ENCODE measurements at regions not wholly inside any gene's neighbourhood (a gene's known extent, or its start where the extent isn't known, plus 50 kb on each side); places are given as distances from the start of the nearest gene placed in this dataset.

DNA sequence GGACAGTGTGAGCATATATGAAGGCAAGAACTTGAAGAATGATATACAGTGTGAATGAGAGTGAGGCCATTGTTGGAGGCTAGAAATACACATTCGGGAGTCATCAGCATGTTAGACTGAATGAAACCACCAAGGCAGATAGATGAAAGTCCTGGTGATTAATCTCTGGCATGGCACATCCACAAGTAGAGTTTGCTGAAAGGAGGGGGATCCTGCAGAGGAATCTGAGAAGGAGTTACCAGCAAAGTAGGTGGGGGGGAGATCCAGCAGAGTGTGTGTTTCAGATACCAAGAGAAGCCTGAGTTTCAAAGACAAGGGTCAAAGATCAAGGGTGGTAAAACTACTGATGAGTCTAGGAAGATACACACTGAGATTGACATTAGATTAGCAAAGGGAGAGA, 426.7 kb upstream of the DCN start:
- DNase-seq = no peak

DNA sequence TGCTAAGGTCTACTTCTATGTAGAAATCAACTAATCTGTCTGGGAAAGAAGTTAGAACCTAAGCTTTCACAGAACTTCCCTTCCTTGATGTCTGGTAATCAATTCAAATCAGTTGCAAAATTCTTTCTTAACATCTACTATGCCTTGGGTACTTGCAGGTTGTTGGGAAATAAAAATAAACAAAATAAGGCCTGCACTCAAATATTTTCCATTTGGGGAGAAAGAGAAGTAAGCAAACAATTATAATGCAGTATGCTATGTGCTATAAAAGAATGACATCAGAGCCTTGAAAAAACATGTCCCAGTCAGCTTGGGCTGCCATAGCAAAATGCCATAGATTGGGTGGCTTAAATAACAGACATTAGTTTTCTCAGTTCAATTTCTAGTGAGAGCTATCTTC, 425.9 kb upstream of the DCN start:
- DNase-seq = no peak

DNA sequence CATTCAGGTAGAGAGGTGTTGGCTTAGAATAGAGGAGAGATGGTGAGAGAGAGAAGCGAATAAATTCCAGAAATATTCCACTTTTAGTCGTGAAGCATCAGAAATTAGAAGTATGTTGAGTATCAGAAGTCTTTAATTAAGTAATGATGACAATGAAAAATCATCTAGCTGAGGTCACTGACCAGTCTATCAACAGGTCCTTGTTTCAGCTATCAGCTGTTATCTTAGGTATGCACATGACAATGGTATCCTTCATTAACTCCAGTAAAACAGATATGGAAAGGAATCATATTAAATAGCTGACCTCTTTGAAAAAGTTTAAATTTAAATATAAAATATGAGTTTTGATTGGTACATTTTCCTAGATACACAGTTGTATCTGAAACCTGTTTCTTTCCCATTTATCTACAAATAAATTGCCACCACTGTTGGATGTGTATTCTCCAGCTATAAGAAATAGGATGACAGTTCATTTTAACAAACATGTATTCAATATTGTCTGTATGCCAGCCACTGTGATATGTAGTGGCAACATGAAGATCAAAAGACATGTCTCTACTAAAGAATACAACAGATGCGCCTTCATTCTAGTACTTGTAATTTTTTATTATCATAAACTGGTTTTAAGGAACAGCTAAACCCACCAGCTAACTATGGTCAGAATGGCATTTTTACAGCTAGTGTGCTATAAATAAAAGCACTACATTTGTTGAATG, 424.2 kb upstream of the DCN start:
- DNase-seq = no peak

DNA sequence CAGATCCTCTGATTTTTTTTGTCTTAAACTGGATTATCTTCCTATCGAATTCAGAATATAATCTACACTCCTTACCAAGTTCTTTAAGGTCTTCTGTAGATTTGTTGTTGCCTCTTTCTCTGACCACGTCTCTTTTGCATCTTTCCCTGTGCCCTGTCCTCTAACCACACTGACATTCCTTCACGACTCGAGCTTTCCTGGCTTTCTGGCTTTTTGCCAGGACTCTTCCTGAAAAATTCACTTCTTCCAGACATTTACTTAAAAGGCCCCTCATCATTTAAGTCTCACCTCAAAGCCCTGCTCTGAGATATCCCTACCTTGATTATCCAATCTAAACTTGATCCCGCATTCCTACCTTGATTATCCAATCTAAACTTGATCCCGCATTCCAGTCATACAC, 422.3 kb upstream of the DCN start:
- no peak for DNase-seq

DNA sequence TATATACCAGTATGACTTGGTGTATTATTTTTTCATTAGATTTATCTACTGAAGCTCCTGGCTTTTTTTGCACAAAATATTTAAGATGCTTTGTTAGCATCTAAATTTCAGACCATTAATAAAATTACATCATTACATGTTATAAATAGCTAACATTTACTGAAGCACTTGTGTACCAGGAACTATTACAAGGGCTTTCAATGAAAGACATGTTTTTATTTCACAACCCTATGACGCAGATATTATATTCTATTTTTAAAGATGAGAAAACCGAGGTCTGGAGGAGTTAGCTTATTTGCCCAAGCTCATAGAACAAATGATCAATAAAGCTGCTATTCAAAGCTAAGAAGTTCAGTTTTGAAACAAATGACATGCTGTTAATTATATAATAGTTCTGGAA, 420.4 kb upstream of the DCN start:
- DNase-seq = no peak

DNA sequence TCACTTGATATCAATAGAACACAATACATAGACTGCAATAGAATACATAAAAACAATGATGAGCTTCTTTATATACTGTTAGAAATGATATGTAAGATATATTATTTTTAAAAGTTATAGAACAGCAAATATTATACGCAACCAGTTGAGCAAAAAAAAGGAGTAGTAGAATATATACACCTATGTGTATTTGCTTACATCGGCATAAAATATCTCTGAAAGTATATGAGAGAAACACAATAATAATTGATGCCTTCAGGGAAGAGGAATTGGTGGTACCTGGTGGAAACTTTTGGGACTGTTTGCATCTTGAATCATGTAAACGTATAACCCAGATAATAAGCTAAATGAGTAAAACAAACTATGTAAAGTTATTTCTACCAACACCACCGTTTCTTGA, 418.4 kb upstream of the DCN start:
- no peak for DNase-seq

DNA sequence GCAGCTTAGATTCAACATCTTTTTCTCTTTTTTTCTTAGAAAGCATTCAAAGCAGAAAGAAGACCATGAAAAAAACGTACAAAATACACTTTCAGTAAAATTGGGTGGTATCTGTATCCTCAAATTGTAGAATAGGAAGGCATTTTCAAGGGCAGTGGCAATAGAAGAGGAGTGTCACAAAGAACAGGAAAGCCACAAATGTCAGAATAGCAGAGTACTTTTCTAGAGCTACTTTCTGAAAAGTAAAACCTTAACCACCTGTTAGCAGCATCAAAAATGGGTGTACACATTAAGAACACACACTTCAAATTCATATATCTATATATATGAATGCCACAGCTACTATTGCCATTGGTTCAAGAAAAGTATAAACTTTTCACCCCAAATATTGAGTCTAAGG, 412.1 kb upstream of the DCN start:
- no peak for DNase-seq

DNA sequence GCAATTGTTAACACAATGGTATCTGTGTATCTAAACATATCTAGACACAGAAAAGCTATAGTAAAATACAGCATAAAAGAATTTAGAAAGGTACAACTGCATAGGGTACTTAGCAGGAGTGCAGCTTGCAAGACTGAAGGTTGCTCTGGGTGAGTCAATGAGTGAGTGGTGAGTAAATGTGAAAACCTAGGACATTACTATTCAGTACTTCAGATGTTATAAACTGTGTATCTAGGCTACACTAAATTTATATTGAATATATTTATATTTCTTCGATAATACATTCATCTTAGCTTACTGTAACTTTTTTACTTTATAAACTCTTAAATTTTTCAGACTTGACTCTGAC, 409.0 kb upstream of the DCN start:
- DNase-seq = no peak

DNA sequence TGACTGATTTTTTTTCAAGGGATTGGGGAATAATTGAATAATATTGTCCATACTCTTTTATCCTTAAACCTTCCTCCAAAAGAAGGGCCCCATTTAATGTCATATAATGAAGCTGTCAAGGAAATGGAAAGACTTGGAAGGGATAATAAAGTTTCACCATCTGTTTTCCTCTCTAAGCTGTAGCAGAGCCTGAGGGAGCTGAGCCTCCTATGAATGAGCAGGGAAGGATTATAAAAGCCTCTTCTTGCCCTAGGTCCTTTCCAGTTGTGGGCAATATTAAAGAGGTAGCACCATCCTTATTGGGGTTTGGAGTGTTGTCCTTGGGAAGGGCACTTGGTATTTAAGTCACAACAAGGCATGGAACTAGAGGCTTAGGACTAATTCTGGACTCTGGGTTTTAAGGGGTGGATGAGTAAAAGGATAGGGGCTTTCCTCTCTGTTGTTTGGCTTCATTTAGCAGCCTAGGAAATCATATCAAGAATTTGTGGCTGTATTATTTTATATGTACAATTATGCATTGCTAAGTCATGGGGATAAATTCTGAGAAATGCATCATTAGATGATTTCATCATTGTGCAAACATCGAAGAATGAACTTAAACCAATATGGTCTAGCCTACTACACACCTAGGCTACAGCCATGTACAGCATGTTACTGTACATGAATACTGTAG, 408.5 kb upstream of the DCN start:
- no peak for DNase-seq

DNA sequence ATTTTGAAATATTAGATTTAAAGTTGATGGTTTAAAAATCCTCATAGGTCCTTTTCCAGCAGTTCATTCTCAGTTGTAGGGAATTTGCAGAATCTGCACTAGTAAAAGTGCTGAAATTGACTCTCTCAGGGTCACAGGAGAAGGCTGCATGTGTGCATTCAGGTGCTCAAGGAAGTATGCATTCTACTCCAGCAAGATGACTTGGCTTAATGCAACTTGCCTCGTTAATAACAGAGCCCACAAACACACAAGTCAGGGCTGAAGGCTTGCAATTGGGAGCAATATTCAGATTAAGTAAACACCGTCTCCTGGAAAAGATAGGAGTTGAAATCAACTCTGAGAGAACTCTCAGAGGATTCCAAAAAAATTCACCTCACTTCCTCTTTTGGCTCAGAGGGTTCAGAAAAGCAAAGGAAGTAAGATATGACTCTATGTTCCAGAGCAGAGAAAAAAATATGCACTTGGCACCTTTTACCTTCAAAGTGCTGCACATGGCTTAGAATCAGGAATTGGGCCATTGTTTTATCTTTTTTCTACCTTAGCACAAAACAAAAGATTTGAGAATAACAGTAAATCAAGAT, 406.3 kb upstream of the DCN start:
- no peak for DNase-seq

DNA sequence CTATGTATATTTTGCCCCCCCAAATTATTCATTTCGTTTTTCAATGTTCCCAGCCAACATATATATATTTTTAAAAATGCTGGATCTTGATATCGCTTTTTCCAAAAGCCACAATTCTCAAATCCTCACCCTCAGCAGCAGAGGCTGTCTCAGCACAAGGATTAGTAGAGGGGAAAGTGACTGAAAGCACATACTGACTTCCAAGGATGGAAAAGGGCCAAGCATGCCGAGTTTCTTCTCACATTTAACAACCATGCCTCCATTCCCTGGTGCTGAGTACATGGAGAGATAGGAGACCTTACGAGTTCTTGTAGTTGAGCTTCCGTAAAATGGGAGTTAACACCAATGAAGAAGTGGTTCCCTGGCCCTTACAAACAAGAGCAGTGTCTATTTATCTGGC, 403.4 kb upstream of the DCN start:
- DNase-seq = no peak

DNA sequence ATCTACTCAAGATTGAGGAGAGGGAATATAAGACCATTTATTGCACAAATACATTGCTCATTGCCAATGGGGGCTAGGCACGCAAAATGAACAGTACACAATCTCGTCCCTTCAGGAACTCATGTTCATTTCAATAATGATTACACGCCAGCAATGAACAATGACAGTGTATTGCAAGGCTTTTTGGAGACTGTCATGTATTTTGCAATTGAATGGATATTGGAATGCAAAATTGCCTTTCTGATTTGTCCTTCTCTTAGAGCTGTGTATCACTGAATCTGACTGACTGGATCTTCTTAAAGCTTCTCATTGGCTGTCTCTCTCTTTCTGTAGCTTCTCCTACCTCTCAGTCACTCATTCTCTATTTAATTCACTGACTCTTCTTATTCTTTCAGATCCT, 400.2 kb upstream of the DCN start:
- DNase-seq = no peak

DNA sequence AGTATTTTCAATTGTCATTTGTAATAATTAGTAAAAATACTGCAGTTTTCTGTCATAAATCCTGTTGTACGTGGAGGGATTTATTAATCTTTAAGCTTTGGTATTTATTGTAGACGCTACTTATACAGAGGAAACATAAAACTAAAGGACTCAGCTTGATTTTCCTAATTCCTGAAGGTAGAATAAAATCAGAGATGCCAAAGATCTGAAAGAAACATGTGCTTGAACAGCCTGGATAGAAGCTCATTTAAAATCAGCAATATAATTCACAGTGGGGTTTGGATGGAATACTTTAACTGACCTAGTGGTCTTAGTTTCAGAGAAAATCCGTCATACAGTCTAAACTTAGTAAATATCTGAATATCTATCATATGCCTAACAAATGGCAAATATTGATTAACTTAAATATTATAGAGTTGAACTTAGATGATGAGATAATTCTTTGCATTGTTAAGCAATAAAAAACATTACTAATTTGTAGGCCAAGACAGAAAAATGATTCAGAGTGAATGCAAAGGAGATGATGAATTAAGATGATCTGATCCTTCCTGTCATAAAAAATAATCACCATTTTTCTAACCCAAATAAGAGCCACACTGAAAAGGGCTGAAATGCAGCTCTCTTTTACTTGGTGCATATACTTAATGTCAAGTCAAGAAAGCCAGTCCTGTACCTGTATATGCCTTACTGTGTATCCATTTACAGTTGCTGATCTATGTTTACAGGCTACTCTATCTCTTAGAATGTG, 397.1 kb upstream of the DCN start:
- no peak for DNase-seq

DNA sequence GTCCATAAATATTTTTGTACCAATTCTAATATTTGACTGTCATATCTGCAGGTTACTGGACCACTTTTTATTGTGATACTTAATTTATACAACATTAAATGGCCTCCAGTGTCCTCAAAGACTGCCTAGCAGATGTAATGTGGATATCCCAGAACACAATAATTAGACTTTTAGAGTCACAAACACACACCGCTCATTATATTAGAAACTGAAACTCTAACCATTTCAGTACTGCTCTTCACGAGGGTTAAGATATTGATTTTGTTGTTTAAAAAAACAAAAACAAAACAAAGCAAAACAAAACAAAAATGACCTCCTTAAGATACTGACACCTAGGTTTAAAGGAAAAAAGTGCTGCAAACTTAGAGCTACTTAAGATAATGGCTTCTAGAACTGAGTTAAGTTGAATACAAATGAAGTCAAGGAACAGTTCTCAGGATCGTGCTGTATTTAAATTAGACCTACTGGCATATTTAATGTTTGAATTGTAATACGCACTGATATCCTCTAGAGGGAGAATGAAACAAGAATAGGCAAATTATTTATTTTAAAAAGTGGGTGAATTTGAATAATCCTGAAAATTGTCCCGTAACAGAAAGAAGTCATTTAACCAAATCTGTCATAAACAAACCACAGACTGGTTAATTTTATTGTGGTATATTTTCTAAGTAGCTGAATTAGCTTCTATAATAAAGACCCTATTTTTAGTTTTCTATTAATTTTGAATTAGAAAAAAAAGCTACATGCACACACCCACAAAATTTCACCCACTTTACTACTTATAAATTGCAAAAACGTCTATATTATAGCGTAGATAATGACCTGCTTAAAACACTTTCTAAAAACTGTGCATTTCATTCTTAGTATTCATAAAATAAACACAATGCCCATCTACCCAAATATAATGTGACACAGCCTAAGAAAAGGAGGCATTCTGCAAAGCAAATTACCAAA, 395.2 kb upstream of the DCN start:
- no peak for DNase-seq

DNA sequence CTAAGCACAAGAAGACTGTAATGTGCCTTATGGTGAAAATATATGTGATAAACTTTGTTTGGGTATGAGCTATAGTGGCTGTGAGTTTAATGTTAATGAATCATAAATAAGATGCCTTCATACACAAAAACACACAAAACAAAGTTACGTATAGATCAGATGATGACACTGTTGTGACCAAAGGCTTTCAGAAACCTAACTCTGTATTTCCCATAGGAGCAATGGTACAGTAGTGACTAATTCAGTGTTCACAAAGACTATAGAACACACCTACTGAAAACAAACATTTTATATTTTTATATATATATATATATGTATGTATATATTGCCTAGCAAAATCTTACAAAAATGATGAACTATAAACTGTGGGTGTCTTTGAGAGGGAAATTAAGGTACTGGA, 393.8 kb upstream of the DCN start:
- no peak for DNase-seq

DNA sequence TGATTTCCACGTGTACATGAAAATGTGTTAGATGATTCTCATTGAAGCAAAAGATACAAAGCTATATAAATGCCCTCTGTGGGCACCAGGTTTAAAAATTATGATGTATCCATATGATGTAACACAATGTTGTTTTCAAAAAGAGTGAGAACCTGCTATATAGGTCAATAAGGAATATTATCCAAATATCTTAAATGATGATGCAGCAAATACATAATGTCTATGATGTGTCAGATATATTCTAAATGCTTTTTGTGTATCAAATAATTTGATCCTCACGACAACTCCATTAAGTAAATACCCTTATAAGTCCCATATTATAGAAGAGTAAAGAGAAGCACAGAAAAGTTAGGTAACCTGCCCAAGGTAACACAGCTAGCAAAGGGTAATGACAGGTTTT, 393.0 kb upstream of the DCN start:
- DNase-seq = no peak

DNA sequence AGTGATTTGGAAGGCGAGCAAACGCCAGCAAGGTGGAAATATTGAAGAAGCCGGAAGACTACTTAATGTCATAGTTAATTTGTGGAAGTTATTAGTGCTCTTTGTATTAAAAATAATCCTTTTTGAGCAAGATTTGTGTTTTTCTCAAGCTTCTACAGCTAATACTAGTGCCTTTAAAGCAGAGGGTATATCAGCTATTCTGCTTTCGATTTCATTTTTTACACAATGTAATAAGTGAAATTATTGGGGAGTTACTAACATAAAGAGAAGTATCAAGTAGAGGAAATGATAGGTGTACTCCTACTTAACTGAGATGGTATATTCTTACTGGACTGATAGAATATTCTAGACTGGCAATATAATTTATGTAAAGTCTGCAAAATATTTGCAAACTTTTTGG, 392.4 kb upstream of the DCN start:
- no peak for DNase-seq

DNA sequence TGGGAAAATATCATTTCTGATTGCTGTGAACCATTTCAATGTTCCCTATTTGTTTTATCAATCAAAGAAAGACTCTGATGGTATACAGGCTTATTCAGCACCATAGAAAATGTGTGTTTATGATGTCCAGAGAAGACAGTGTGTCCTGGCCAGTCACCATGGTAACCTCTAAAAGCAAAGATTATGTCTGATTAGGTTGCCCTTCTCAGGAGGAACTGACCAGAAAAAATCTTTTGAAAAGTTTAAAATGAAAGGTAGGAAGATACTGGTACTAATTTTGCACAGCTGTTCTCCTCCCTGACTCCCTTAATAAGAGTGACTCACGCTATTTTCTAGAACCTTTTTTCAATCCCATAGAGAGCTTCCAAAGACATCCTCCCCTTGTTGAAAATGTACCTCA, 391.8 kb upstream of the DCN start:
- no peak for DNase-seq

DNA sequence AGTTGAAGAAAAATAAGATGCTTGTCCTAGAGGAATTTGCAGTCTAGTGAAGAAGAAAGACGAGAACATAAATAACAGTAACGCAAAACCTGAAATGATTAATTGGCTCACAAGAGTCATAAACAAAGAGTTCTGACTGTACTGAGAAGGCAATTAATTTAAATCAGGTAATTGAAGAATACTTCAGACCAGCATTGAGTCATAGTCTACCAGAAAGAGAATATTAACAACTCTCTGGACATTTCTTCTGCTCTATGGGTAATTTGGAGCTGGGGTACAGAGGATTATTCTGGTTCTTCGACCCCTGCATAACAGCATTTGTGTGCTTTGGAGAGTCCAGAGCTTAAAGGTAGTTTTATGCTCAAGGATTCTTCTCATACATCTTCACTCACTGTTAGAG, 390.3 kb upstream of the DCN start:
- DNase-seq = no peak

DNA sequence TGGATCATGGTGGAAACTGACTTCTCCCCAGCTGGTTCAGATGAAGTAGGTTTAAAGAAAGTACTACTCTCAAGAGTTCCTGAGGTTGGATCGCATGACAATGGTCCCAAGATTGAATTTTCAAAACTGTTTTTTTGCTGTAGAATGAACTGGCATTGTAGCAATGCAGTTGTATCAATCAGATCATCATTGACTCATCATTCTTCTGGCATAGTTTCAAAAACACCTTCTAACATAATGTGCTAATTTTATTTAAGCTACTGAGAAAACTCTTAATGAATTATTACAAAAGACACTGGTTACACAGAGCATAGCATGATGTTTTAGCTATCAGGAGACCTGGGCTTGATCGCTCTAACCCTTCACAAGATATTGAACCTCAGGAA, 384.5 kb upstream of the DCN start:
- no peak for DNase-seq

DNA sequence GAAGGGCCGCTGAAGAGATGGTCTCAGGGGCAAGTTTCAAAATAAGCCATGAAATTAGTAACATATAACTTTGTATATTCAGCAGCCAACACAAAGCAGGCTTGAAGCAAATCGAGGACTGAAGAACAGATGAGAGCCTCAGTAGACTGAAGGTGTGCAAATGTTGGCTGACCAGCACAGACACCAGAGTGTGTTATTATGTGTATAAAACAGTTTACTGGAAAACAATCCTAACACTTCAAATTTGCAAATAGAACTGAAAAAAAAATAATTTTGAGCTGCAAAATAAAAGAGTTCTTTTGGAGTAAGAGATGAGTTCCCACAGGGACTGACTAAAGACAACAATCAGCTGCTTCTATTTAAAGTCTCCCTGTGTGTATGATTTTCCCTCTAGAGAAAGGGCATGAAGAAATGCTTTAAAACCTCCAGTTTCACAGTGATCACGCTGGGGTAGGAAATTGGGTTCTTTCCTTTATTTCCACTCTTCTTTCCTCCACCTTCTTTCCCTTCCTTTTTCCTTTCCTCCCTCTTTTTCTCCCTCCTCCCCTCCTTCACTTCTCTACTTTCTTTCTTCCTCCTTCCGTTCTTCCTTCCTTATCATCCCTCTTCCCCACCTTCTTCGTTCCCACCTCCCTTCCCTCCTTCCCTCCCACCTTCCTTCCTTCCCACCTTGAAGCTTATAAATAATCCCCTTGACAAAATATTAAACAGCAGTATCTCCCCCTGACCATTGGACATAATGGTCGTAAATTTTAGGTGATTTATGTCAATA, 383.9 kb upstream of the DCN start:
- DNase-seq = no peak

DNA sequence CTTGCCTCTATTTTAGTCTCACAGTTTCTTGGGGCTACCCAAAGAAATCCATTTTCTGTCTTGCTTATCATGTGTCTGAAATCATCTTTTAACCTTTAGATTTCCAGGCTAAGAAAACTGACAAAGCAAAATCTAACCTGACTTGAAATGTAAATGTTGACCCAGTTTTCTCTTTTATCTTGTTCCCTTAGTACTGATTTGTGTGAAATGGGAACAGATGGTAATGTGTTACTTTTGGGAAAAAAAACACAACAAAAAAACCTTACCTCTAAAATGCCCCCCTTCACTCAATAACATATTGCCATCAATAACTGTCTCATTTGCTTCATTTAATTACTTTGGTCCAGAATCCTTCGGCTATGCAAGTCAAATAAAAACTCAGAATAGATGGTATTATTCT, 383.2 kb upstream of the DCN start:
- DNase-seq = no peak

All from retina (tissue), 1 donor.